WTC11 (cell line): ENCODE measurements at regions not wholly inside any gene's neighbourhood (a gene's known extent, or its start where the extent isn't known, plus 50 kb on each side); places are given as distances from the start of the nearest gene placed in this dataset.

Experiments
- ATAC-seq: fragments of 200-7000 bp; cut with Tn5 transposase; 2 replicates; pipeline ENCODE4 v1.10.0; 2021; ENCODE audit warnings: mild to moderate bottlenecking, moderate library complexity
- CTCF ChIA-PET: fragments of 300-600 bp; sonication (Branson Sonifier 250); formaldehyde crosslinking; loops from one replicate; lab custom pipeline; 2021; ENCODE audit warnings: antibody characterized with exemption; lab: Charles Lee
- POLR2A ChIA-PET: fragments of 350-600 bp; sonication (Branson Sonifier 250); formaldehyde crosslinking; loops from one replicate; lab custom pipeline; 2021; ENCODE audit warnings: antibody characterized with exemption; lab: Charles Lee
- DNase-seq: peaks from one replicate; pipeline ENCODE4 v3.0.0; 2021; ENCODE audit warnings: low spot score
- H3K27ac Mint-ChIP-seq: 2 replicates; pipeline ENCODE4 v1.8.0; 2021; ENCODE audit warnings: mixed read lengths
- H3K27me3 Mint-ChIP-seq: 2 replicates; pipeline ENCODE4 v1.8.0; 2021; ENCODE audit warnings: low read depth, mild to moderate bottlenecking, moderate library complexity, mixed read lengths
- H3K36me3 Mint-ChIP-seq: 2 replicates; pipeline ENCODE4 v1.8.0; 2021; ENCODE audit warnings: mixed read lengths
- H3K4me1 Mint-ChIP-seq: 2 replicates; pipeline ENCODE4 v1.8.0; 2022; ENCODE audit warnings: mixed read lengths
- H3K4me3 Mint-ChIP-seq: 2 replicates; pipeline ENCODE4 v1.8.0; 2021; ENCODE audit warnings: mild to moderate bottlenecking, moderate library complexity, mixed read lengths
- H3K9me3 Mint-ChIP-seq: 2 replicates; pipeline ENCODE4 v1.8.0; 2021; ENCODE audit warnings: mixed read lengths
- CBFB ChIP-seq: sonication (generic); formaldehyde crosslinking; IDR thresholded peaks from 2 replicates; pipeline ENCODE4 v1.8.1; 2022; ENCODE audit warnings: mild to moderate bottlenecking, low read depth, missing genetic modification reagents
- CDX4 ChIP-seq: fragments of 250-450 bp; sonication (Bioruptor Pico); IDR thresholded peaks from 2 replicates; pipeline ENCODE4 v1.9.0; 2021; ENCODE audit warnings: moderate library complexity, mild to moderate bottlenecking, inconsistent platforms, borderline replicate concordance
- CTCF ChIP-seq: fragments of 200-600 bp; IDR thresholded peaks from 2 replicates; pipeline ENCODE4 v1.8.0; 2022; ENCODE audit warnings: antibody characterized with exemption
- ELF4 ChIP-seq: sonication (generic); formaldehyde crosslinking; IDR thresholded peaks from 2 replicates; pipeline ENCODE4 v1.8.1; 2022; ENCODE audit warnings: low read depth, mild to moderate bottlenecking, moderate library complexity, missing genetic modification reagents
- EMX1 ChIP-seq: fragments of 250-450 bp; sonication (Bioruptor Pico); IDR thresholded peaks from 2 replicates; pipeline ENCODE4 v1.8.0; 2021; ENCODE audit warnings: mild to moderate bottlenecking
- FOXP1 ChIP-seq: sonication (generic); formaldehyde crosslinking; IDR thresholded peaks from 2 replicates; pipeline ENCODE4 v1.8.0; 2022; ENCODE audit warnings: missing genetic modification reagents, mild to moderate bottlenecking, moderate library complexity, borderline replicate concordance
- HMGXB4 ChIP-seq: sonication (generic); formaldehyde crosslinking; IDR thresholded peaks from 2 replicates; pipeline ENCODE4 v1.8.1; 2023; ENCODE audit warnings: mild to moderate bottlenecking, moderate library complexity, missing genetic modification reagents
- IRF2 ChIP-seq: sonication (generic); formaldehyde crosslinking; IDR thresholded peaks from 2 replicates; pipeline ENCODE4 v1.8.0; 2022; ENCODE audit warnings: low read depth, missing genetic modification reagents, borderline replicate concordance
- JAZF1 ChIP-seq: fragments of 250-450 bp; sonication (Bioruptor Pico); IDR thresholded peaks from 2 replicates; pipeline ENCODE4 v1.9.0; 2021; ENCODE audit warnings: moderate library complexity, mild to moderate bottlenecking, inconsistent platforms
- KAT7 ChIP-seq: sonication (generic); formaldehyde crosslinking; IDR thresholded peaks from 2 replicates; pipeline ENCODE4 v1.8.1; 2023; ENCODE audit warnings: missing genetic modification reagents, mild to moderate bottlenecking, borderline replicate concordance
- MXD4 ChIP-seq: fragments of 250-450 bp; sonication (Bioruptor Pico); IDR thresholded peaks from 2 replicates; pipeline ENCODE4 v1.8.0; 2021; ENCODE audit warnings: mild to moderate bottlenecking, moderate library complexity, borderline replicate concordance
- MYBL2 ChIP-seq: sonication (generic); formaldehyde crosslinking; IDR thresholded peaks from 2 replicates; pipeline ENCODE4 v1.8.1; 2023; ENCODE audit warnings: mild to moderate bottlenecking, moderate library complexity, missing genetic modification reagents
- NFATC4 ChIP-seq: fragments of 250-450 bp; sonication (Bioruptor Pico); IDR thresholded peaks from 2 replicates; pipeline ENCODE4 v1.9.0; 2021; ENCODE audit warnings: mild to moderate bottlenecking
- NR3C1 ChIP-seq: sonication (generic); formaldehyde crosslinking; conservative IDR thresholded peaks from 2 replicates; pipeline ENCODE4 v1.8.1; 2023; ENCODE audit warnings: low read depth, mild to moderate bottlenecking, missing genetic modification reagents
- PRRX2 ChIP-seq: fragments of 250-450 bp; sonication (Bioruptor Pico); IDR thresholded peaks from 2 replicates; pipeline ENCODE4 v1.8.0; 2021; ENCODE audit warnings: mild to moderate bottlenecking
- SOX15 ChIP-seq: fragments of 250-450 bp; sonication (Bioruptor Pico); IDR thresholded peaks from 2 replicates; pipeline ENCODE4 v1.9.0; 2021; ENCODE audit warnings: mild to moderate bottlenecking
- SP1 ChIP-seq: sonication (generic); formaldehyde crosslinking; conservative IDR thresholded peaks from 2 replicates; pipeline ENCODE4 v1.8.1; 2022; ENCODE audit warnings: missing genetic modification reagents
- TEAD4 ChIP-seq: sonication (generic); formaldehyde crosslinking; IDR thresholded peaks from 2 replicates; pipeline ENCODE4 v1.8.0; 2022; ENCODE audit warnings: mild to moderate bottlenecking, missing genetic modification reagents
- ZNF121 ChIP-seq: sonication (generic); formaldehyde crosslinking; IDR thresholded peaks from 2 replicates; pipeline ENCODE4 v1.8.0; 2023; ENCODE audit warnings: missing genetic modification reagents
- ZNF219 ChIP-seq: sonication (generic); formaldehyde crosslinking; IDR thresholded peaks from 2 replicates; pipeline ENCODE4 v1.8.0; 2023; ENCODE audit warnings: missing genetic modification reagents, mild to moderate bottlenecking, borderline replicate concordance
- ZNF423 ChIP-seq: fragments of 250-450 bp; sonication (Bioruptor Pico); IDR thresholded peaks from 2 replicates; pipeline ENCODE4 v2.1.2; 2022; ENCODE audit warnings: mild to moderate bottlenecking, moderate library complexity
- ZNF512 ChIP-seq: sonication (generic); formaldehyde crosslinking; IDR thresholded peaks from 2 replicates; pipeline ENCODE4 v1.8.1; 2022; ENCODE audit warnings: missing genetic modification reagents, borderline replicate concordance
- ZNF671 ChIP-seq: fragments of 250-450 bp; sonication (Bioruptor Pico); IDR thresholded peaks from 2 replicates; pipeline ENCODE4 v1.8.0; 2021; ENCODE audit warnings: mild to moderate bottlenecking
- ZSCAN18 ChIP-seq: fragments of 250-450 bp; sonication (Bioruptor Pico); IDR thresholded peaks from 2 replicates; pipeline ENCODE4 v2.1.2; 2022; ENCODE audit warnings: mild to moderate bottlenecking, moderate library complexity

GRCh38 chr3:59268170-59268569 is 218.3 kb upstream of the CFAP20DC start:
- POLR2A ChIA-PET: no interaction called here
- H3K4me1 Mint-ChIP-seq: no peaks in the 10 kb centered on the region
- no peak for DNase-seq
- no peak overlapping the region for H3K4me3 Mint-ChIP-seq
- H3K27ac Mint-ChIP-seq: no peak overlapping the region
- ATAC-seq: no peak
- TF ChIP-seq ELF4: no peak
- TF ChIP-seq SP1 (CRISPR knock-in tag): no peak
- no peak for TF ChIP-seq NR3C1 (CRISPR knock-in tag)
- TF ChIP-seq HMGXB4: no peak
- no peak for TF ChIP-seq FOXP1 (CRISPR knock-in tag)
- TF ChIP-seq TEAD4 (CRISPR knock-in tag): no peak
- no peak for TF ChIP-seq CDX4
- TF ChIP-seq MXD4: no peak
- no peak for TF ChIP-seq KAT7
- no peak for TF ChIP-seq CBFB (CRISPR knock-in tag)
- no peak for TF ChIP-seq MYBL2 (CRISPR knock-in tag)
- no peak for TF ChIP-seq PRRX2 (CRISPR knock-in tag)
- no peak for TF ChIP-seq ZNF512 (CRISPR knock-in tag)
- H3K27me3 Mint-ChIP-seq: no peaks in the 10 kb centered on the region
- H3K9me3 Mint-ChIP-seq: peaks cover 16% of the 10 kb centered on the region
- CTCF ChIA-PET: no interaction called here
- H3K36me3 Mint-ChIP-seq: peaks cover 6% of the 10 kb centered on the region

- H3K4me3 Mint-ChIP-seq: no peak overlapping the region
- H3K4me1 Mint-ChIP-seq: peaks cover 2% of the 10 kb centered on the region
- DNase-seq: no peak
- H3K9me3 Mint-ChIP-seq: peaks cover 17% of the 10 kb centered on the region
- ATAC-seq: no peak
- CTCF ChIA-PET: no interaction called here
- H3K36me3 Mint-ChIP-seq: peaks cover 6% of the 10 kb centered on the region
- POLR2A ChIA-PET: no interaction called here
- TF ChIP-seq ZSCAN18: no peak
- TF ChIP-seq SOX15 (CRISPR knock-in tag): no peak
- no peak for TF ChIP-seq EMX1 (CRISPR knock-in tag)
- TF ChIP-seq NFATC4 (CRISPR knock-in tag): no peak
- TF ChIP-seq ZNF423: no peak
- no peak overlapping the region for H3K27ac Mint-ChIP-seq
- no peaks in the 10 kb centered on the region for H3K27me3 Mint-ChIP-seq
These were observed 217.2 kb upstream of the CFAP20DC start for GRCh38 chr3:59267021-59267420.

- Mint-ChIP-seq H3K27me3 (no peaks in the 10 kb centered on the region), H3K4me1 (peaks cover 3% of the 10 kb centered on the region), H3K9me3 (peaks cover 17% of the 10 kb centered on the region), H3K4me3 (no peak overlapping the region), H3K27ac (no peak overlapping the region), H3K36me3 (peaks cover 6% of the 10 kb centered on the region)
- ATAC-seq (no peak), DNase-seq (no peak)
- POLR2A ChIA-PET: no interaction called here
- CTCF ChIA-PET: no interaction called here
- TF ChIP-seq CTCF (no peak), ZNF512 (CRISPR knock-in tag) (no peak), ZNF121 (no peak), ZNF671 (CRISPR knock-in tag) (no peak), ZNF423 (no peak), JAZF1 (CRISPR knock-in tag) (no peak), CDX4 (no peak), ZNF219 (CRISPR knock-in tag) (no peak), IRF2 (CRISPR knock-in tag) (no peak)
These were observed 216.7 kb upstream of the CFAP20DC start for GRCh38 chr3:59266551-59266950.
